Tibial nerve (tissue), 4 donors: ENCODE measurements at regions not wholly inside any gene's neighbourhood (a gene's known extent, or its start where the extent isn't known, plus 50 kb on each side); places are given as distances from the start of the nearest gene placed in this dataset.
"Not testable (repeated sequence)": the region's sequence is repeated elsewhere in the genome, so short reads cannot be mapped to it uniquely, and the experiment has no call there.

Experiments used
- DNase-seq, 2 donors: peaks; one replicate each; pipeline ENCODE4 v3.0.0-alpha.2; 2019; ENCODE audit warnings: low spot score in 2 of 2
- H3K27ac ChIP-seq, 4 donors: fragments of 200-600 bp; sonication (generic) in 3 of 4; one replicate each; pipeline ENCODE4 v1.5.1; 2017 to 2019; ENCODE audit warnings: mild to moderate bottlenecking in 1 of 4
- H3K27me3 ChIP-seq, 2 donors: fragments of 200-600 bp; sonication (generic) in 1 of 2; one replicate each; pipeline versions ENCODE4 v1.5.1 to v1.6.0; 2017 to 2019
- H3K36me3 ChIP-seq, 3 donors: fragments of 200-600 bp; sonication (generic); one replicate each; pipeline ENCODE4 v1.5.1; 2018 to 2019
- H3K4me1 ChIP-seq, 4 donors: fragments of 200-600 bp; sonication (generic) in 3 of 4; one replicate each; pipeline ENCODE4 v1.5.1; 2017 to 2019
- H3K4me3 ChIP-seq, 4 donors: fragments of 200-600 bp; sonication (generic) in 3 of 4; one replicate each; pipeline ENCODE4 v1.5.1; 2017 to 2019; ENCODE audit warnings: mild to moderate bottlenecking in 1 of 4, moderate library complexity in 1 of 4
- H3K9me3 ChIP-seq, 4 donors: fragments of 200-600 bp; sonication (generic) in 3 of 4; one replicate each; pipeline ENCODE4 v1.5.1; 2017 to 2019
- CTCF ChIP-seq, 5 experiments: fragments of 200-600 bp in 3 of 5; fragments of 450-650 bp in 2 of 5; sonication (generic) in 3 of 5; IDR thresholded peaks; one replicate each; pipeline ENCODE4 v1.5.1; 2016 to 2019; ENCODE audit warnings: antibody characterized with exemption in 5 of 5, mild to moderate bottlenecking in 3 of 5, moderate library complexity in 2 of 5
- EP300 ChIP-seq, 2 donors: sonication (generic); formaldehyde crosslinking; IDR thresholded peaks; one replicate each; pipeline ENCODE4 v1.6.1; 2017; ENCODE audit warnings: antibody characterized with exemption in 2 of 2, mild to moderate bottlenecking in 1 of 2
- POLR2A ChIP-seq, 2 donors: fragments of 450-650 bp; IDR thresholded peaks; one replicate each; pipeline ENCODE4 v1.6.1; 2017; ENCODE audit warnings: antibody characterized with exemption in 2 of 2, mild to moderate bottlenecking in 2 of 2, moderate library complexity in 2 of 2
- WGBS, 2 donors: methylation state at CpG; one replicate each; pipeline ENCODE4 v1.1.5; 2018; 5-methylcytosine and 5-hydroxymethylcytosine counted together

GRCh38 chr7:37550426-37550825 lies 101.8 kb upstream of the ELMO1 start:
- no peak for DNase-seq

GRCh38 chr7:37550872-37551271 lies 102.2 kb upstream of the ELMO1 start:
- DNase-seq: no peak
- TF ChIP-seq CTCF (IDR thresholded peaks at IDR 0.05): no peak
- WGBS, 2 donors: 70 to 92% methylated on average over 2 of the region's 2 CpGs
- Histone ChIP-seq H3K4me1 (no peaks in the 10 kb centered on the region), H3K4me3 (no peak overlapping the region), H3K27ac (no peak overlapping the region), H3K27me3 (no peaks in the 10 kb centered on the region), H3K36me3 (no peaks in the 10 kb centered on the region), H3K9me3 (no peaks in the 10 kb centered on the region)

More at GRCh38 chr7:37550426-37550825, 101.8 kb upstream of the ELMO1 start:
- no peak overlapping the region for H3K27ac ChIP-seq
- 60 to 75% methylated on average over 3 of the region's 3 CpGs for WGBS, 2 donors
- H3K4me1 ChIP-seq: no peaks in the 10 kb centered on the region
- H3K9me3 ChIP-seq: no peaks in the 10 kb centered on the region
- H3K36me3 ChIP-seq: no peaks in the 10 kb centered on the region
- no peak for TF ChIP-seq CTCF (IDR thresholded peaks at IDR 0.05)
- TF ChIP-seq EP300 (IDR thresholded peaks at IDR 0.05): no peak
- no peak for TF ChIP-seq POLR2A (IDR thresholded peaks at IDR 0.05)
- H3K27me3 ChIP-seq: no peaks in the 10 kb centered on the region
- H3K4me3 ChIP-seq: no peak overlapping the region

- H3K27me3 ChIP-seq: no peaks in the 10 kb centered on the region
- no peak overlapping the region for H3K4me3 ChIP-seq
- no peak for DNase-seq
- 75% methylated on average over 4 of the region's 4 CpGs for WGBS, 2 donors
- H3K9me3 ChIP-seq: no peaks in the 10 kb centered on the region
- H3K4me1 ChIP-seq: no peaks in the 10 kb centered on the region
- H3K27ac ChIP-seq: no peak overlapping the region
- H3K36me3 ChIP-seq: no peaks in the 10 kb centered on the region
- TF ChIP-seq EP300 (IDR thresholded peaks at IDR 0.05) (no peak), POLR2A (IDR thresholded peaks at IDR 0.05) (no peak), CTCF (IDR thresholded peaks at IDR 0.05) (no peak)
These were observed 103.4 kb upstream of the ELMO1 start for GRCh38 chr7:37552030-37552429.

- not testable (repeated sequence) for H3K4me1 ChIP-seq, H3K27ac ChIP-seq, H3K9me3 ChIP-seq, H3K27me3 ChIP-seq, H3K4me3 ChIP-seq, DNase-seq, H3K36me3 ChIP-seq
- 24 to 27% methylated on average over 2 of the region's 2 CpGs for WGBS, 2 donors
These were observed 103.8 kb upstream of the ELMO1 start for GRCh38 chr7:37552439-37552838.

GRCh38 chr7:37555528-37555927 lies 106.9 kb upstream of the ELMO1 start:
- Histone ChIP-seq H3K27me3 (no peaks in the 10 kb centered on the region), H3K4me1 (no peaks in the 10 kb centered on the region), H3K4me3 (no peak overlapping the region), H3K36me3 (no peaks in the 10 kb centered on the region), H3K9me3 (no peaks in the 10 kb centered on the region), H3K27ac (no peak overlapping the region)
- DNase-seq: no peak
- TF ChIP-seq CTCF (IDR thresholded peaks at IDR 0.05): no peak
- TF ChIP-seq EP300 (IDR thresholded peaks at IDR 0.05): no peak
- no peak for TF ChIP-seq POLR2A (IDR thresholded peaks at IDR 0.05)

- no peak for DNase-seq
- TF ChIP-seq CTCF (IDR thresholded peaks at IDR 0.05) (no peak), POLR2A (IDR thresholded peaks at IDR 0.05) (no peak), EP300 (IDR thresholded peaks at IDR 0.05) (no peak)
- 59 to 66% methylated on average over 5 of the region's 5 CpGs for WGBS, 2 donors
- H3K36me3 ChIP-seq: no peaks in the 10 kb centered on the region
- H3K4me1 ChIP-seq: no peaks in the 10 kb centered on the region
- no peaks in the 10 kb centered on the region for H3K27me3 ChIP-seq
- no peak overlapping the region for H3K27ac ChIP-seq
- H3K9me3 ChIP-seq: no peaks in the 10 kb centered on the region
- H3K4me3 ChIP-seq: no peak overlapping the region
These were observed 109.0 kb upstream of the ELMO1 start for GRCh38 chr7:37557571-37558209.
